ENCODE measurements at regions not wholly inside any gene's neighbourhood (a gene's known extent, or its start where the extent isn't known, plus 50 kb on each side); places are given as distances from the start of the nearest gene placed in this dataset.

GRCh38 chr2:181114021-181114420, 133.6 kb downstream of the UBE2E3 start:
- ChIA-PET CTCF (interaction anchor here (2.6 kb wide), 1 partner anchor 9 kb away, joined by 15 read pairs; no protein-coding TSS in a partner anchor), POLR2A (no interaction called here)
- no peak for DNase-seq (ENCODE audit: low read depth, low spot score)
- H3K27me3 ChIP-seq (ENCODE audit: control insufficient read depth, insufficient read depth, low read length), result no peaks in the 10 kb centered on the region
- no peak for TF ChIP-seq CTCF (IDR thresholded peaks at IDR 0.05; ENCODE audit: low read depth, low read length)
- H3K4me3 ChIP-seq (ENCODE audit: low read depth, low read length), result no peak overlapping the region
- no peak overlapping the region for H3K27ac ChIP-seq (ENCODE audit: low read depth, low read length)
- H3K9me3 ChIP-seq (ENCODE audit: control insufficient read depth, insufficient read depth, low read length), result no peaks in the 10 kb centered on the region

GRCh38 chr2:181116261-181116660, 135.9 kb downstream of the UBE2E3 start:
- DNase-seq (ENCODE audit: low read depth, low spot score), result no peak
- Histone ChIP-seq H3K9me3 (ENCODE audit: control insufficient read depth, insufficient read depth, low read length) (no peaks in the 10 kb centered on the region), H3K27ac (ENCODE audit: low read depth, low read length) (no peak overlapping the region), H3K27me3 (ENCODE audit: control insufficient read depth, insufficient read depth, low read length) (no peaks in the 10 kb centered on the region), H3K4me3 (ENCODE audit: low read depth, low read length) (no peak overlapping the region)
- CTCF ChIA-PET, result interaction anchor here (2.6 kb wide), 1 partner anchor 11 kb away, joined by 15 read pairs; no protein-coding TSS in a partner anchor
- TF ChIP-seq CTCF (IDR thresholded peaks at IDR 0.05; ENCODE audit: low read depth, low read length), result no peak
- POLR2A ChIA-PET, result no interaction called here

GRCh38 chr2:181117206-181117925, 137.0 kb downstream of the UBE2E3 start:
- POLR2A ChIA-PET, result no interaction called here
- CTCF ChIA-PET, result interaction anchor here (1.3 kb wide), 1 partner anchor 12 kb away, joined by 6 read pairs; no protein-coding TSS in a partner anchor
- no peak overlapping the region for H3K27ac ChIP-seq (ENCODE audit: low read depth, low read length)

GRCh38 chr2:181120625-181121024, 140.2 kb downstream of the UBE2E3 start:
- TF ChIP-seq CTCF (IDR thresholded peaks at IDR 0.05; ENCODE audit: low read depth, low read length), result no peak
- CTCF ChIA-PET, result interaction anchor here (0.6 kb wide), 1 partner anchor 10 kb away, joined by 3 read pairs; no protein-coding TSS in a partner anchor
- no peaks in the 10 kb centered on the region for H3K27me3 ChIP-seq (ENCODE audit: control insufficient read depth, insufficient read depth, low read length)
- DNase-seq (ENCODE audit: low read depth, low spot score), result no peak
- no peaks in the 10 kb centered on the region for H3K9me3 ChIP-seq (ENCODE audit: control insufficient read depth, insufficient read depth, low read length)
- H3K27ac ChIP-seq (ENCODE audit: low read depth, low read length), result no peak overlapping the region
- POLR2A ChIA-PET, result no interaction called here
- H3K4me3 ChIP-seq (ENCODE audit: low read depth, low read length), result no peak overlapping the region

More at GRCh38 chr2:181117206-181117925, 137.0 kb downstream of the UBE2E3 start:
- no peak for TF ChIP-seq CTCF (IDR thresholded peaks at IDR 0.05; ENCODE audit: low read depth, low read length)
- H3K27me3 ChIP-seq (ENCODE audit: control insufficient read depth, insufficient read depth, low read length), result no peaks in the 10 kb centered on the region
- H3K9me3 ChIP-seq (ENCODE audit: control insufficient read depth, insufficient read depth, low read length), result no peaks in the 10 kb centered on the region
- DNase-seq (ENCODE audit: low read depth, low spot score), result no peak
- H3K4me3 ChIP-seq (ENCODE audit: low read depth, low read length), result no peak overlapping the region

- no peak for DNase-seq (ENCODE audit: low read depth, low spot score)
- Histone ChIP-seq H3K27ac (ENCODE audit: low read depth, low read length) (no peak overlapping the region), H3K27me3 (ENCODE audit: control insufficient read depth, insufficient read depth, low read length) (no peaks in the 10 kb centered on the region), H3K9me3 (ENCODE audit: control insufficient read depth, insufficient read depth, low read length) (no peaks in the 10 kb centered on the region), H3K4me3 (ENCODE audit: low read depth, low read length) (no peak overlapping the region)
- ChIA-PET POLR2A (no interaction called here), CTCF (no interaction called here)
- no peak for TF ChIP-seq CTCF (IDR thresholded peaks at IDR 0.05; ENCODE audit: low read depth, low read length)
These were observed 141.6 kb downstream of the UBE2E3 start for GRCh38 chr2:181121996-181122395.
